DMS 273 (cell line): ENCODE measurements at regions not wholly inside any gene's neighbourhood (a gene's known extent, or its start where the extent isn't known, plus 50 kb on each side); places are given as distances from the start of the nearest gene placed in this dataset.

Source experiments
- DNase-seq: peaks from one replicate; lab custom pipeline; 2025; ENCODE audit not compliant: unreplicated experiment; lab: John Stamatoyannopoulos, UW

GRCh38 chr20:17794400-17794799, 94.6 kb downstream of the BANF2 start:
- no peak for DNase-seq

- DNase-seq: no peak
These were observed 94.2 kb downstream of the BANF2 start for GRCh38 chr20:17793986-17794385.

GRCh38 chr20:17790296-17790695, 90.5 kb downstream of the BANF2 start:
- DNase-seq: no peak

GRCh38 chr20:17787816-17788215, 88.0 kb downstream of the BANF2 start:
- DNase-seq: no peak

GRCh38 chr20:17786221-17786718, 86.5 kb downstream of the BANF2 start:
- DNase-seq: no peak
